GM08714 (cell line): ENCODE measurements at regions not wholly inside any gene's neighbourhood (a gene's known extent, or its start where the extent isn't known, plus 50 kb on each side); places are given as distances from the start of the nearest gene placed in this dataset.
"Not testable (repeated sequence)": the region's sequence is repeated elsewhere in the genome, so short reads cannot be mapped to it uniquely, and the experiment has no call there.

Source experiments
- H3K4me3 ChIP-seq: fragments of 200-500 bp; sonication (Bioruptor generic); 2 replicates; pipeline ENCODE4 v1.5.1; 2014; ENCODE audit warnings: mild to moderate bottlenecking, low read length, inconsistent platforms
- ZNF274 ChIP-seq: IDR thresholded peaks from 2 replicates; pipeline ENCODE4 v1.6.1; 2012; ENCODE audit warnings: mild to moderate bottlenecking, low read depth, low read length

- no peak overlapping the region for H3K4me3 ChIP-seq
- no peak for TF ChIP-seq ZNF274
These were observed 901.0 kb downstream of the BRD1 start for GRCh38 chr22:48926643-48927042.

DNA sequence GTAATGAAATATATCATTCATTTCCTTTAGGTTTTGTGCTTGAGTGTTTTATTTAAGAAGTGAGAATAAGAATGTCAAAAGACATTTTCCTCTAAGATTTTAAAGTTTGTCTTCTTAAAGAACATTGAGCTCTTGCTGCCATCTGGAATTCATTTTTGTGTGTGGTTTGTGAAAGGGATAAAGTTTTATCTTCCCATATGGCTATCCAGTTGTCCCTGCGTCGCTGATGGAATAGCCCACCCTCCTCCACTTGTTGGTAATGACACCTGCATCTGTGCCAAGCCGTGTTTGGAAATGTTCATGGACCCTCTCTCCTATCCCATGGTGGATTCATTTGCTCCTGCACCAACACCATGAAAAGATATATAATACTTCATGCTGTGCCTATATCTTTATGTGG, 901.5 kb downstream of the BRD1 start:
- no peak for TF ChIP-seq ZNF274
- no peak overlapping the region for H3K4me3 ChIP-seq

GRCh38 chr22:48925450-48925849, 902.2 kb downstream of the BRD1 start:
- no peak for TF ChIP-seq ZNF274
- H3K4me3 ChIP-seq, result no peak overlapping the region

DNA sequence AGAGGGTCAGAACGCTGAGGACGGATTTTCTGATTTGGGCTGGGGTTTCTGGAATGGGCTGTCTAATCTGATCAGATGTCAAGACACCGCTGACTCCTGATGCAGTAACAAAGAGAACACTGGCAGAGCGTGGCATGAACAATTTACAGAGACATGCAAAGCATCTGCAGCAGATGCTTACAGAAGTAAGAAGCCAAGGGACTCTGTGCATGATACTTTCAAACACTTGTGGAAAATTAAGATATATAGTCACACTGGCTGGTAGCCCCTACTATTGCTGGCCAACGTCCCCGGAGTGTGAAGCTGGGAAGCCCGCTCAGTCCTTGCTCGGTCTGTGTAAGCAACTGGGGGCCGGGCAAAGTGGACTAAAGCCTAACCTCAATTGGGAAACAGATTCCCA, 903.7 kb downstream of the BRD1 start:
- no peak for TF ChIP-seq ZNF274

GRCh38 chr22:48923165-48923865, 904.4 kb downstream of the BRD1 start:
- H3K4me3 ChIP-seq, result no peak overlapping the region
- no peak for TF ChIP-seq ZNF274

More for the DNA sequence above, 903.7 kb downstream of the BRD1 start:
- H3K4me3 ChIP-seq, result no peak overlapping the region

DNA sequence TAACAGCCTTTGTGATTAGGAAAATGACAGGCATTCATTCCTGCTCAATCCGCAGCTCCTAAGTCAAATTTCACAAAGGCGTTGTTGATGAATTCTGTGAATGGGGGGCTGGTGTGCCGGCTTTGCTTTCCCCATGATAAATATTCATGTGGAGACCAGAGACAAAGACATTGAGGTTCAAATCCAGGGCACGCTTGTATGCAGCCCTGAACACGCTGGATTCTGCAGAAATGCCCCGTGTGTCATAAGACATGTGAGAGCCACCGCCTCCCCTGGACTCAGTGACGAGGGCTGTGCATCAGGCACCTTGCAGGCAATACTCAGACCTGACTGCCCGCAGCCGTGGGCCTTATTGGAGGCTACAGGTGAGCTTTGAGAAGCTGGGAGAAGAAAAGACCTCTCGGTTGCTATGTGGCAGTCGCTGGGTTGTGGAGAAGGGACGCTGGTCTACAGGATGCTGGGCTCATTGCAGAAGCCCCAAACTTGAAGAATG, 906.2 kb downstream of the BRD1 start:
- TF ChIP-seq ZNF274, result no peak
- H3K4me3 ChIP-seq, result no peak overlapping the region

DNA sequence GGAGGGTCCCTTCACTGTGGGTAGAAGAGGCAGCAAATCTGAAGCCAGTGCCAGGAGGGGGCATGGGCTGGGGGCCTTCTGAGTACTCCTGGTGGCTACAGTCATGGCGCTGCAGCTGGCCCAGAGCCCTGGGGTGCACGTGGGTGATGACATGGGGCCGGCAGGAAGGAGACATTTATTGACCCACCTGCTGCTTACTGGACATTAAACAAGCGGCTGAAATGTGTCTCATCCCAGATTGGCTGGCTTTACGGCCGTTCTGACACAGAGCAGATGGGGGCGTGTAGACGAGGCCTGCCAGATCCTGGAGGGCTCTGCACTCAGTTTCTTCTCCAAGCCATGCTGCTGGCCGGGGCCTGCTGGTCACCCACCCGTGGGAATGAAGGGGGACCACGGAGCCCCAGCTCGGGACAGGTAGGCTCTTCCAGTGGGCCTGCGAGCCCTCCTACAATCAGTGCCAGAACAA, 906.9 kb downstream of the BRD1 start:
- no peak for TF ChIP-seq ZNF274
- H3K4me3 ChIP-seq, result no peak overlapping the region

DNA sequence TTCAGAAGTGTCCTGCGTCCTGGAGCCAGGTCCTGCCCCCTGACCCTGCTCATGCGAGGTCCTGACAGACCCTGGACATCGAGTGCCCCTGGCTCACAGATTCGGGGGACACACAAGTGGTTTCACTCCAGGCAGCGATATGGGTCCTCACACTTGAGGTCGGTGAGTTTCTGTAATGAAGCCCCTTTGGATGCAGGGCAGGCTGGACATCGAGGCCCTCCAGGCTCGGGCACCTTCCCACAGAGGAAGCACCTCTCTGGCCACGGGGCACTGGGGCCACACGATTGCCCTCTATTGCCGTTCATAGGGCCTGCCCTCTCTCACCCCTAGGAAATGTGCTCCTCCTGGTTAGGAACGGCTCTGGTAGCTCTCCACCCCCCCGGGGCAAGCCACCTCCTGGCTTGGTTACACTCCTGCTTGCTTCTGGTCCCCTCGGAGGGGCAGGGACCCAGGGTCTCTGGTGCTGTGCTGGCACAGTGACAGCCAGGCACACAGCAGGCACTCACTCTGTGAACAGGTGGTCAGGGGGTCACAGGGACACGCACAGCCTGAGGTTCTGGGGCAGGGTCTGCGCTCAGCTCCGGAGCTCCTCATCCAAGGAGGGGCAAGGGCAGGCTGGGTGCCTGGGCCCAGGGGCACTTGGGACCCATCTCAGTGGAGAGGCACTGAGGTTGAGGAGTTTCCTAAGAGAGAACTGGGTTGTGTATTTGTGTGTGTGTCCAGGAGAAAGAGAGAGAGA, 907.7 kb downstream of the BRD1 start:
- no peak for TF ChIP-seq ZNF274

GRCh38 chr22:48919187-48919590, 908.5 kb downstream of the BRD1 start:
- TF ChIP-seq ZNF274, result no peak
- no peak overlapping the region for H3K4me3 ChIP-seq

More for the DNA sequence above, 907.7 kb downstream of the BRD1 start:
- H3K4me3 ChIP-seq, result no peak overlapping the region

DNA sequence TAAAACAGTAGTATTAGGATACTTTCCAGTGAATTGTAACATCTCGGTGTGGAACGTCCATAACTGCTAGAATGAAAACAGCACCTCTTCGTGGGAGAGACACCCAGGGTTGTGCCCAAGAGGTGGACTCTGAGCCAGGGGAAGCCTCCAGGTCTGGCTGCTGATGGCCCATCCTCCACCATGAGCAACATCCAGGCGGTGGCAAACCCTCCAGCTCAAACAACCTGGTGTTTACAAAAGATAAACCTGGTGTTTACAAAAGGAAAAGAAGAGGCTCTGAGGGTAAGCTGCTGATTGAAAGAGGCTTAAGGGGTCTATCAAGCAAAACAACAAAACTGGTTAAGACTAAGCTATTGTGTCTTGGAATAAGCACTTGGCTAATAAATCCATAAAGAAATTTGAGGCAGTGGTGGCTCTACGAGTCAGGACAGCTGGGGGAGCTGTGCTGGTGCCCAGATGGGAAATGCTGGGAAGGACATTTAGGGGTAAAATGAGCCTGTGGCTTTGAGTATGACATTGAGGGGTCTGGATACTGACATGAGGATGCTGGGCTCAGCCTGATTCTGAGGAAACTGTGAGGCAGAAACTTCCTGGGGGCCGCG, 909.0 kb downstream of the BRD1 start:
- no peak overlapping the region for H3K4me3 ChIP-seq
- no peak for TF ChIP-seq ZNF274

GRCh38 chr22:48912356-48913066, 915.2 kb downstream of the BRD1 start:
- not testable (repeated sequence) for H3K4me3 ChIP-seq

- not testable (repeated sequence) for H3K4me3 ChIP-seq
These were observed 916.0 kb downstream of the BRD1 start for GRCh38 chr22:48911647-48912046.

DNA sequence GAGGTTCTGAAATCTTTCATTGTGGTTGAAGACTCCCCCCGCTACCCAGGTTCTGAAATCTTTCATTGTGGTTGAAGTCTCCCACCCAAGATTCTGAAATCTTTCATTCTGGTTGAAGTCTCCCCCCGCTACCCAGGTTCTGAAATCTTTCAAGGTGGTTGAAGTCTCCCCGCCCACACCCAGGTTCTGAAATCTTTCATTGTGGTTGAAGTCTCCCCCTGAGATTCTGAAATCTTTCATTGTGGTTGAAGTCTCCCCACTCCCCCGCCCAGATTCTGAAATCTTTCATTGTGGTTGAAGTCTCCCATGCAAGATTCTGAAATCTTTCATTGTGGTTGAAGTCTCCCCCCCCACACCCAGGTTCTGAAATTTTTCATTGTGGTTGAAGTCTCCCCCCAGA, 916.6 kb downstream of the BRD1 start:
- not testable (repeated sequence) for H3K4me3 ChIP-seq

- TF ChIP-seq ZNF274, result no peak
- no peak overlapping the region for H3K4me3 ChIP-seq
These were observed 919.1 kb downstream of the BRD1 start for GRCh38 chr22:48908547-48908946.

GRCh38 chr22:48907591-48907990, 920.1 kb downstream of the BRD1 start:
- no peak for TF ChIP-seq ZNF274
- H3K4me3 ChIP-seq, result no peak overlapping the region
